Heart left ventricle (tissue), 16 donors: ENCODE measurements at regions not wholly inside any gene's neighbourhood (a gene's known extent, or its start where the extent isn't known, plus 50 kb on each side); places are given as distances from the start of the nearest gene placed in this dataset.

Experiments
- ATAC-seq, 4 donors: fragments of 200-7000 bp; cut with Tn5 transposase; one replicate each; pipeline ENCODE4 v1.9.1; 2020 to 2022; ENCODE audit warnings: moderate library complexity in 4 of 4, mild to moderate bottlenecking in 3 of 4, moderate number of reproducible peaks in 1 of 4
- DNase-seq, 5 donors: peaks; one replicate each; pipeline ENCODE4 v3.0.0-alpha.2; 2020
- H3K27ac ChIP-seq, 12 donors: fragments of 200-600 bp; sonication (generic) in 4 of 12; one replicate each; pipeline versions ENCODE4 v1.5.0 to v1.8.0; 2016 to 2022; ENCODE audit warnings: mild to moderate bottlenecking in 2 of 12
- H3K27me3 ChIP-seq, 9 donors: fragments of 200-600 bp; sonication (generic) in 2 of 9; one replicate each; pipeline versions ENCODE4 v1.5.1 to v1.8.0; 2016 to 2022; ENCODE audit warnings: mild to moderate bottlenecking in 3 of 9
- H3K36me3 ChIP-seq, 9 donors: fragments of 200-600 bp; sonication (generic) in 2 of 9; one replicate each; pipeline versions ENCODE4 v1.5.0 to v1.8.0; 2018 to 2022; ENCODE audit warnings: mild to moderate bottlenecking in 2 of 9
- H3K4me1 ChIP-seq, 12 donors: fragments of 200-600 bp; sonication (generic) in 4 of 12; one replicate each; pipeline versions ENCODE4 v1.5.0 to v1.8.0; 2016 to 2022; ENCODE audit warnings: mild to moderate bottlenecking in 3 of 12
- H3K4me3 ChIP-seq, 12 donors: fragments of 200-600 bp; sonication (generic) in 4 of 12; one replicate each; pipeline versions ENCODE4 v1.5.0 to v1.8.0; 2017 to 2022; ENCODE audit warnings: mild to moderate bottlenecking in 9 of 12, moderate library complexity in 4 of 12
- H3K9me3 ChIP-seq, 12 donors: fragments of 200-600 bp; sonication (generic) in 4 of 12; one replicate each; pipeline versions ENCODE4 v1.5.0 to v1.8.0; 2016 to 2022; ENCODE audit warnings: mild to moderate bottlenecking in 1 of 12
- CTCF ChIP-seq, 12 donors: fragments of 200-600 bp; sonication (generic) in 4 of 12; IDR thresholded peaks; one replicate each; pipeline versions ENCODE4 v1.5.0 to v1.8.0; 2018 to 2022; ENCODE audit warnings: antibody characterized with exemption in 12 of 12, mild to moderate bottlenecking in 5 of 12
- POLR2A ChIP-seq, 2 donors: fragments of 450-650 bp; IDR thresholded peaks; one replicate each; pipeline ENCODE4 v1.6.1; 2017; ENCODE audit warnings: antibody characterized with exemption in 2 of 2, mild to moderate bottlenecking in 2 of 2, moderate library complexity in 2 of 2
- WGBS, 4 donors: extraction: QIAGEN DNeasy Blood & Tissue Kit in 2 of 4; methylation state at CpG; one replicate each; pipeline versions ENCODE4 v1.1.5 to v1.1.7; 2013 to 2018; 5-methylcytosine and 5-hydroxymethylcytosine counted together
- intact Hi-C, 10 donors: fragments of 100-400 bp; cut with DNase I; formaldehyde crosslinking; loops; one replicate each; pipeline versions ENCODE4 v1.11.1 to v1.14.2; 2022
- donor health status: ischemic (EF 13 %, LVEDD 7.1; RV severe dilation, severe dysfunction).
- donor health status: healthy with polysubstance abuse.
- donor health status: DM: no; HTN: yes; CAD: no.
- donor health status: DM: no; HTN: no; CAD: no.
- donor health status: ischemic (EF 25% LVEDD 6.9; RV normal size, moderate dysfunction).
- donor health status: ischemic (EF 25% LVEDD 5.7; RV mildly dilated, moderate dysfunction).
- donor health status: healthy.
- donor health status: DM: yes; HTN: yes; CAD: no.
- donor health status: ischemic (EF 35%, LVEDD 5.7; RV mildly dilated, moderate dysfunction).
- donor health status: nonischemic (EF 11% LVEDD 7.7; RV severe dilation, severe dysfunction).
- donor health status: DM: yes; HTN: yes; CAD: no.
- donor health status: PGD.
- donor health status: ischemic (EF 29% LVEDD 5.4; RV normal size, mild dysfunction).
- donor health status: nonischemic (EF 23%, LVEDD 6.1; RV moderate dilation, normal function).

DNA sequence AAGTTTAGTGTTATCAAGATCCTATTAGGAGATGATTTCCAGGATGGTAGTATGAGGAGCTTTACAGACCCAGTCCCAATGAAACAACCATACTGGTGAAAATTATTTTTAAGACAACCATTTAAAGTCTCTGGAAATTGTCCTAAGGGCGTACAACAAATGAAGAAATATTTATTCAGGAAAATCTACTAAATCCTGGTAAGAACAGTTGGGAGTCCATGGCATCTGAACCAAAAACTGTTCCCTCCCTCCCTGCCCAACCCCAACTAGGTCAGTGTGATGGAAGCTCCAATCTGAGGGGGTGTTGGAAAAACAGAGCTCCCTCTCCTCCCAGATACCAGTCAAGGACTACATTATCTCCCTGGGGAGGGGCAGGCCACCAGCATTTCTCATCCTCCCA is 74.7 kb upstream of the MKLN1 start:
- 78 to 92% (median 90%) methylated on average over 1 of the region's 1 CpG for WGBS, 4 donors
- Histone ChIP-seq H3K27ac (no peak overlapping the region), H3K27me3 (no peaks in the 10 kb centered on the region), H3K4me1 (peaks cover 0 to 15% (median 0%) of the 10 kb centered on the region in 12 donors), H3K4me3 (no peak overlapping the region), H3K9me3 (peaks cover 0 to 42% (median 19%) of the 10 kb centered on the region in 12 donors), H3K36me3 (no peaks in the 10 kb centered on the region)
- no peak for DNase-seq
- TF ChIP-seq POLR2A (IDR thresholded peaks at IDR 0.05) (no peak), CTCF (IDR thresholded peaks at IDR 0.05) (no peak)
- no peak for ATAC-seq
- intact Hi-C loops: no loop called here

DNA sequence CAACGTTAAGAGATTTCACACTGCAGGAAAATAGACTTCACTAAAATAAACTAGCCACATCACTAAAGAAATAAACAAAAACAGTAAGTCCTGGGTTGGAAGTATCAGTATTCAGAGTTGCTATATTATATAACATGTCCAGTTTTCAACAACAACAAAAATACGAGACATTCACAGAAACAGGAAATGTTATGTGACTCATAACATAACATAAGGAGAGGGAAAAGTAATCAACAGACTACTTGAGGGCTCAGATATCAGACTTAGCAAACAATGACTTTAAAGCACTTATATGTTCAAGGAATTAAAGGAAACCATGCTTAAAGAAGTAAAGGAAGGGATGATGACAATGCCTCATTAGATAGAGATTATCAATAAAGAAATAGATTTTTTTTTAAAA is 73.5 kb upstream of the MKLN1 start:
- H3K27me3 ChIP-seq: no peaks in the 10 kb centered on the region
- H3K4me3 ChIP-seq: no peak overlapping the region
- no peaks in the 10 kb centered on the region for H3K36me3 ChIP-seq
- H3K27ac ChIP-seq: no peak overlapping the region
- H3K4me1 ChIP-seq: peaks cover 0 to 3% (median 0%) of the 10 kb centered on the region in 12 donors
- intact Hi-C loops: no loop called here
- no peak for TF ChIP-seq POLR2A (IDR thresholded peaks at IDR 0.05)
- H3K9me3 ChIP-seq: peaks cover 0 to 42% (median 19%) of the 10 kb centered on the region in 12 donors
- ATAC-seq: no peak
- 61 to 68% (median 65%) methylated on average over 2 of the region's 2 CpGs for WGBS, 4 donors
- no peak for DNase-seq

DNA sequence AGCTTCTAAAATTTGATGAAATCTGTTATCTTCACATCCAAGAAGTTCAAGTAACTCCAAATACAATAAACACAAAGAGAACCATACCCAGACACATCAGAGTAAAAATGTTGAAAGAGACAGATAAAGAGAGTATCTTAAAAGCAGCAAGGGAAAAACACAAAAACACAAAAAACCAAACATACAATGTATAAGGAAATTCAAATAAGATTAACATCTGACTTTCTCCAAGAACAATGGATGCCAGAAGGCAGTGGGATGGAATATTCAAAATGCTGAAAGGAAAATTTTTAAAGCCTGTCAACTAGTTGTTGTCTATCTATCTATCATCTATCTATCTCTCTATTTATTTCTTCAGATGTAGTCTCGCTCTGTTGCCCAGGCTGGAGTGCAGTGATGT is 72.4 kb upstream of the MKLN1 start:
- WGBS, 4 donors: 83 to 100% (median 90%) methylated on average over 1 of the region's 1 CpG
- intact Hi-C loops: no loop called here
- H3K27ac ChIP-seq: no peak overlapping the region
- H3K9me3 ChIP-seq: peaks cover 0 to 42% (median 19%) of the 10 kb centered on the region in 12 donors
- no peak for TF ChIP-seq CTCF (IDR thresholded peaks at IDR 0.05)
- no peak for DNase-seq
- no peak overlapping the region for H3K4me3 ChIP-seq
- no peaks in the 10 kb centered on the region for H3K36me3 ChIP-seq
- H3K4me1 ChIP-seq: no peaks in the 10 kb centered on the region
- no peaks in the 10 kb centered on the region for H3K27me3 ChIP-seq
- ATAC-seq: no peak

- no peak for ATAC-seq
- Histone ChIP-seq H3K4me3 (no peak overlapping the region), H3K27me3 (no peaks in the 10 kb centered on the region), H3K4me1 (peaks cover 0 to 12% (median 0%) of the 10 kb centered on the region in 12 donors), H3K27ac (no peak overlapping the region), H3K36me3 (no peaks in the 10 kb centered on the region), H3K9me3 (peaks cover 0 to 5% (median 0%) of the 10 kb centered on the region in 12 donors)
- DNase-seq: no peak
- TF ChIP-seq CTCF (IDR thresholded peaks at IDR 0.05): no peak
- no peak for TF ChIP-seq POLR2A (IDR thresholded peaks at IDR 0.05)
- intact Hi-C loops: no loop called here
- WGBS, 4 donors: 94 to 100% (median 97%) methylated on average over 1 of the region's 1 CpG
Observed at GRCh38 chr7:131261476-131261994, 66.1 kb upstream of the MKLN1 start.

DNA sequence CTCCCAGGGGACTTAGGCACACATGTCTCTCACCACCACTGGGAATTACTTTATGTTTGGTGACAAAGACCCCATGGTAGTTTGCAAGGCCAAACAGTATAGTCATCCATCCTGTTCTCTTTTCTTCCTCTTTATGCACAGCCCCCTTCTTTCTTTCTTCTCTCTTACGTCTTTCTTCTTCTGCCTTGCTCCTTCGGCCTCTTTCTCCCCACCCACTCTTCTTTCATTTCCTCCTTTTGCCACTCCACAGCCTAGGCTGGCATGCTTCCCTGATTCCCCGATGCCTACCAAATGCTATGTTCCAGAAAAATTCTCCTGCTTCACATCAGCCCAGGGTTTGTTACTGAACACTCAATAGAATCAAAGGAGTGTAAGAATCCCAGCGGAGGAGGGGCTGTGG is 62.4 kb upstream of the MKLN1 start:
- H3K27ac ChIP-seq: peak overlapping the region in 1 of 12 donors; percentile 13
- ATAC-seq (peak in 1 of 4 donors; percentile 57), DNase-seq (peak in 1 of 5 donors; percentile 34)
- WGBS, 4 donors: 78 to 92% (median 85%) methylated on average over 4 of the region's 4 CpGs
- H3K9me3 ChIP-seq: peaks cover 0 to 5% (median 0%) of the 10 kb centered on the region in 12 donors
- H3K36me3 ChIP-seq: no peaks in the 10 kb centered on the region
- H3K27me3 ChIP-seq: no peaks in the 10 kb centered on the region
- H3K4me1 ChIP-seq: peaks cover 0 to 12% (median 0%) of the 10 kb centered on the region in 12 donors
- intact Hi-C loops: no loop called here
- no peak overlapping the region for H3K4me3 ChIP-seq
- no peak for TF ChIP-seq CTCF (IDR thresholded peaks at IDR 0.05)
